GM12878 (cell line): ENCODE measurements at regions not wholly inside any gene's neighbourhood (a gene's known extent, or its start where the extent isn't known, plus 50 kb on each side); places are given as distances from the start of the nearest gene placed in this dataset.

Source experiments
- ATAC-seq: fragments of 200-7000 bp; cut with Tn5 transposase; 3 replicates; pipeline ENCODE4 v1.9.1; 2020; ENCODE audit warnings: mild to moderate bottlenecking, moderate library complexity
- BruUV-seq: library from RNA; stranded (reverse); fragments of 400-500 nt; replicated peaks from 2 replicates; lab custom pipeline; 2021; lab: Mats Ljungman, UMichigan
- CTCF ChIA-PET: fragments of 300-600 bp; sonication (Branson Sonifier 250); formaldehyde crosslinking; extraction: SDS; loops from one replicate; lab custom pipeline; 2021; ENCODE audit warnings: inconsistent platforms; lab: Yijun Ruan, JAX
- POLR2A ChIA-PET: fragments of 350-600 bp; formaldehyde crosslinking; extraction: SDS; loops from one replicate; lab custom pipeline; 2021; ENCODE audit warnings: inconsistent platforms; lab: Charles Lee
- RAD21 ChIA-PET: fragments of 300-600 bp; sonication (Branson Sonifier 250); formaldehyde crosslinking; loops from one replicate; lab custom pipeline; 2023; ENCODE audit warnings: antibody characterized with exemption; ENCODE audit not compliant: unreplicated experiment; lab: Charles Lee
- SMC1A ChIA-PET: fragments of 300-600 bp; sonication (Branson Sonifier 250); formaldehyde crosslinking; loops from one replicate; lab custom pipeline; 2023; ENCODE audit not compliant: unreplicated experiment, uncharacterized antibody; lab: Charles Lee
- DNase-seq: peaks from one replicate; pipeline ENCODE4 v3.0.0-alpha.2; 2011; ENCODE audit warnings: low read depth, low spot score
- FAIRE-seq: peaks from 3 replicates; lab custom pipeline; 2011; peaks lifted over from hg19 to GRCh38; lab: Jason Lieb, UNC
- H2AFZ ChIP-seq: 2 replicates; pipeline ENCODE4 v1.6.0; 2011; ENCODE audit warnings: low read depth, low read length, control low read depth; ENCODE audit not compliant: control insufficient read depth
- H3K27ac ChIP-seq: 2 replicates; pipeline ENCODE4 v1.5.1; 2011; ENCODE audit warnings: control low read depth; ENCODE audit not compliant: control insufficient read depth, insufficient read depth
- H3K27me3 ChIP-seq, 2 experiments: replicated peaks in 1 of 2; 2 replicates each; pipeline versions ENCODE4 v1.6.0 to v1.6.1; 2011; ENCODE audit warnings: low read length in 1 of 2; ENCODE audit not compliant: control insufficient read depth in 2 of 2, insufficient read depth in 2 of 2
- H3K36me3 ChIP-seq, 2 experiments: 2 replicates each; pipeline ENCODE4 v1.5.1; 2011; ENCODE audit warnings: low read length in 1 of 2; ENCODE audit not compliant: control insufficient read depth in 2 of 2, insufficient read depth in 2 of 2
- H3K4me1 ChIP-seq: 2 replicates; pipeline ENCODE4 v1.6.1; 2011; ENCODE audit warnings: mild to moderate bottlenecking, low read length, moderate library complexity, mixed read lengths; ENCODE audit not compliant: control insufficient read depth, insufficient read depth
- H3K4me2 ChIP-seq: 2 replicates; pipeline ENCODE4 v1.6.0; 2011; ENCODE audit warnings: control low read depth; ENCODE audit not compliant: control insufficient read depth, insufficient read depth
- H3K4me3 ChIP-seq: fragments of 200-600 bp; sonication (generic); 2 replicates; pipeline ENCODE4 v1.5.1; 2016
- H3K79me2 ChIP-seq: 2 replicates; pipeline ENCODE4 v1.6.0; 2011; ENCODE audit warnings: low read length; ENCODE audit not compliant: control insufficient read depth, insufficient read depth
- H3K9ac ChIP-seq: 2 replicates; pipeline ENCODE4 v1.8.0; 2011; ENCODE audit warnings: low read length, control low read depth, mixed read lengths; ENCODE audit not compliant: control insufficient read depth, insufficient read depth
- H3K9me3 ChIP-seq: replicated peaks from 3 replicates; pipeline ENCODE4 v1.5.1; 2011; ENCODE audit warnings: mild to moderate bottlenecking, low read length; ENCODE audit not compliant: control insufficient read depth, insufficient read depth
- H4K20me1 ChIP-seq: 2 replicates; pipeline ENCODE4 v1.6.0; 2011; ENCODE audit not compliant: control insufficient read depth, insufficient read depth
- ASH2L ChIP-seq: fragments of 300-600, 200-600 bp; sonication (generic); IDR thresholded peaks from 2 replicates; pipeline ENCODE4 v1.6.1; 2017; ENCODE audit warnings: low read depth, mild to moderate bottlenecking, borderline replicate concordance
- IKZF2 ChIP-seq, 2 experiments: fragments of 450-650 bp; IDR thresholded peaks; 2 replicates each; pipeline ENCODE4 v1.6.1; 2017; ENCODE audit warnings: mild to moderate bottlenecking in 2 of 2, moderate library complexity in 2 of 2
- ZNF592 ChIP-seq: fragments of 450-650 bp; IDR thresholded peaks from 2 replicates; pipeline ENCODE4 v1.6.1; 2017; ENCODE audit warnings: mild to moderate bottlenecking, moderate library complexity
- WGBS: methylation state at CpG from one replicate; pipeline ENCODE4 v1.1.6; 2016; ENCODE audit warnings: low lambda C conversion rate; ENCODE audit not compliant: insufficient replicate concordance, insufficient coverage; ENCODE audit errors: missing lambda C conversion rate; 5-methylcytosine and 5-hydroxymethylcytosine counted together
- in situ Hi-C: fragments of 300-500 bp; cut with MboI; formaldehyde crosslinking; loops from 9 replicates; pipeline ENCODE4 v1.14.3; 2018; ENCODE audit warnings: mixed read lengths
- intact Hi-C: fragments of 100-400 bp; cut with micrococcal nuclease; formaldehyde crosslinking; loops from one replicate; pipeline ENCODE4 v1.14.2; 2022; ENCODE audit not compliant: unreplicated experiment

- no peak overlapping the region for H3K27ac ChIP-seq
- no peaks in the 10 kb centered on the region for H3K79me2 ChIP-seq
- TF ChIP-seq ASH2L (no peak), ZNF592 (no peak), IKZF2 (IDR thresholded peaks at IDR 0.05) (no peak)
- WGBS: 41% methylated on average over 16 of the region's 16 CpGs
- BruUV-seq: no TSS peak
- no peaks in the 10 kb centered on the region; the same call in 1 of the 2 replicates for H4K20me1 ChIP-seq
- in situ Hi-C loops: no loop called here
- FAIRE-seq (no peak), ATAC-seq (no peak), DNase-seq (no peak)
- no peak overlapping the region for H2AFZ ChIP-seq
- H3K9ac ChIP-seq: no peak overlapping the region
- no peaks in the 10 kb centered on the region; a peak in 1 of 4 replicates for H3K27me3 ChIP-seq
- ChIA-PET CTCF (interaction anchor here (0.8 kb wide), 1 partner anchor 173 kb away, joined by 3 read pairs; no protein-coding TSS in a partner anchor), SMC1A (no interaction called here), POLR2A (no interaction called here), RAD21 (no interaction called here)
- H3K36me3 ChIP-seq: no peaks in the 10 kb centered on the region
- intact Hi-C loops: no loop called here
- no peak overlapping the region for H3K4me2 ChIP-seq
- H3K9me3 ChIP-seq: no peaks in the 10 kb centered on the region
- no peak overlapping the region for H3K4me3 ChIP-seq
- H3K4me1 ChIP-seq: no peaks in the 10 kb centered on the region
Observed at GRCh38 chr2:16316456-16317210, 349.0 kb downstream of the CYRIA start.
